GM12873 (cell line): ENCODE measurements at regions not wholly inside any gene's neighbourhood (a gene's known extent, or its start where the extent isn't known, plus 50 kb on each side); places are given as distances from the start of the nearest gene placed in this dataset.

Experiments
- TF ChIP-seq, protein P1 (sequence below): IDR thresholded peaks from 2 replicates; pipeline ENCODE4 v1.5.1; 2012; ENCODE audit warnings: low read depth, mild to moderate bottlenecking, moderate library complexity, low read length, control low read depth; ENCODE audit not compliant: insufficient read depth; ENCODE audit errors: missing control alignments

DNA sequence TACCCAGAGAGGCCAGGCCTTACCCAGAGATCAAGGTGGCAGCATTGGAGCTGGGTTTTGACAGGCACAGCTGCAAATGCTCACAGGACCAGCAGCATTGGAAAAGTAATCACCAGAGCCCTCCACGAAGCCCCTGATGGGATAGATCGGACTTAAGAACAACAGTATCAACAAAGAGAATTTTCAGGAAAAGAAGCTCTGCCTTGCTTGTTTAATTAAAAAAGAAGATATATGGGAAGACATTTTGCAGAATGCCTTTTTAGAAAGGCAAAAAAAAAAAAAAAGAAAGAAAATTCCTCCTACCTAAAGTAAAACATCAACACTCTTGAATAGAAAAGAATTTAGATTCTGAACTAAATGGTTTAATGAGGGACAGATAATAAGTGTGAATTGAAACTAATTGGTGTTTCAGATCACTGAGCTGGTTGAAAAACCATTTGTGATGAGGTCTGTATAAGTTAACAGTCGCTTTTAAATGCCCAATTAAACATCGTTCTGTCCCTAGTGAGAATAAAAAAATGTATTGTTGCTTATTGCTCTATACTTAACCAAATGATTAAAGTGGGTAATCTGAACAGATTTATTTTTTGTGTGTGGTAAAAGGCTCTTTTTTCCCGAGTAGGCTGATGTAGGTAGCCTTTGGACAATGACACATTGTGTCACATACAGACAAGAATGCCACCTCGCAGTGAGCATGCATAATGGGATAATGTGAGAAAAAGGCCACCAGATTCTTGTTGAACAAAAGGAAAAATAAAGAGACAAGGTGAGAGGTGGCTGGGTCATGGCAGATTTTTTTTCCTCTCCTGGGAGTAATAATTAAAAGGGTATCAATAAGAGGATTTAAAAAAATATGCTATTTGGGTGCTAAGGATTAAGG, 93.0 kb upstream of the ARGLU1 start:
- TF ChIP-seq, protein P1, sequence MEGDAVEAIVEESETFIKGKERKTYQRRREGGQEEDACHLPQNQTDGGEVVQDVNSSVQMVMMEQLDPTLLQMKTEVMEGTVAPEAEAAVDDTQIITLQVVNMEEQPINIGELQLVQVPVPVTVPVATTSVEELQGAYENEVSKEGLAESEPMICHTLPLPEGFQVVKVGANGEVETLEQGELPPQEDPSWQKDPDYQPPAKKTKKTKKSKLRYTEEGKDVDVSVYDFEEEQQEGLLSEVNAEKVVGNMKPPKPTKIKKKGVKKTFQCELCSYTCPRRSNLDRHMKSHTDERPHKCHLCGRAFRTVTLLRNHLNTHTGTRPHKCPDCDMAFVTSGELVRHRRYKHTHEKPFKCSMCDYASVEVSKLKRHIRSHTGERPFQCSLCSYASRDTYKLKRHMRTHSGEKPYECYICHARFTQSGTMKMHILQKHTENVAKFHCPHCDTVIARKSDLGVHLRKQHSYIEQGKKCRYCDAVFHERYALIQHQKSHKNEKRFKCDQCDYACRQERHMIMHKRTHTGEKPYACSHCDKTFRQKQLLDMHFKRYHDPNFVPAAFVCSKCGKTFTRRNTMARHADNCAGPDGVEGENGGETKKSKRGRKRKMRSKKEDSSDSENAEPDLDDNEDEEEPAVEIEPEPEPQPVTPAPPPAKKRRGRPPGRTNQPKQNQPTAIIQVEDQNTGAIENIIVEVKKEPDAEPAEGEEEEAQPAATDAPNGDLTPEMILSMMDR = no peak

DNA sequence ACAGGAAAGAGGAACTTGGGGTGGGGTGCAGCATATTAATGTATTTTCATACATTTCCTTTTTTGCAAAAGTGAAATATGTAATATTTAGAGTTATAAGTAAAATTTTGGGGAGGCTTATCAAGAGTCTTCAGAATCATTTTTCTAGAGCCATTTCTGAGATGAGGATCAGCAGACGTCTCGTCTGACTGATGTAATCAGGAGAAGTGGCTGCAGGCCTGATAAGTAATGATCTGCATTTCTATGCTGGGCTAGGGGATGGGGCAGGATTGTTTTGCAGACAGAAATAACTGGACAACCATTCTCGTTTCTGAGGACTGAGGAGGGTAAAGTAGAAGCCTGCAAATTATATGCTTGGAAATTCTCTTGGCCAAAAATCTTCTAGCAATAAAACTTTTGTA, 89.2 kb upstream of the ARGLU1 start:
- TF ChIP-seq, protein P1 = no peak

DNA sequence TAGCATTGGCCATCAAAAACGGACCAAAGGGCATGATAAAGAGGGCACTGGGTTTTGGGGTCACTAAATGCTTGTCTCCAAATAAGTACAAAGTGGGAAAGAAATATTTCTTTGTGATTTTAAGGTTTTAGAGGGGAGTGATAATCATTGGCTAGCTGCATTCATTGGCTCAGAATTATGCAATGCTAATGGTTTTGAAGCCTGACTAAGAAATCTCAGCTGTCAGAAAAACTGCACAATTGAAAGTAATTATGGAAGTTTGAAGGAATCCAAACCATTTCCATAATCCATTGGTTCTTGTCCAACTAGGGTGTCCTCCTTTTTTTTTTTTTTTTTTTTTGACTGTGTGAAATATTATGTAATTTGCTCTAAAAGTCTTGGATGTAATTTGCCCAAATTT, 88.2 kb upstream of the ARGLU1 start:
- TF ChIP-seq, protein P1 = no peak

DNA sequence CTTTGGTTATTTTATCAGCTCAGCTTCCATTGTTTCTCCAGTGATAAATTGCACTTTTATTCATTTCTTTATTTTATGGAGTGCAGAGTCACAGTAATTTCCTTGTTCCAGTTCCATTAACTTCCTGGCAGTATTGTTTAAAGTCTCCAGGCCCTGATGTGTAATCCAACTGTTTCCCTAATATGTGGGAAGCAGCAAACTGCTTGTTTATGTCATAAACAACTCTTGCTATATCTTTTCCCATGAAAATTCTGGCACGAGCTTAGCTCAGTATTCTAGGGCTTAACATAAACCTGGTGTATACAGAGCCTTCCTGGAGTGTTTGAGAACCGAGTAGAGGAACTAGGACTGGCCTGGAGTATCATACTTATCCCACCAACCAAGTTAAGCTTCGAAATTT, 83.5 kb upstream of the ARGLU1 start:
- TF ChIP-seq, protein P1 = no peak

DNA sequence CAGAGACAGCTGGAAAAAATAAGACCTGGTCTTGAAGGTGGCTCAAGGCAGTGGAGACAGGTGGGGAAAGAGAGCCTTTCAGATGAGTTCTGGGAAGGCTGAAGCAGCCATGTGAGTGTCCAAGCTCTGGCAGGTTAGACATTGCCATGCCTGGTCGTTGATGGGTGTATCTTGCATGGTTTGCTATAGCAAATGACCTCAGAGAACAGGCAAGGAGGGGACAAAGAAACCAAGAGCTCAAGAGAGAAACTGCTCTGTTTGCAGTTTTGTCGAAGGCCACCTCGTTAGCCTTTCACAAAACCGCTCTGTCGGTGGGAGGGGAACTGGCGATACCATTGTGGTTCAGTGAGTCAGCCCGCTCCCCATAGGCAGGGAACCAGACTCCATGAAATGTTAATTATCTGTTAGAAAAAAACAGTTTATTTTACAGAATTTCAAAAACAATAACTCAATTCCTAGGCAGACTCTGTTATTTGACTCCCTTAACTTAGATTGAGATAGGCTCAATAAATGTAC, 82.8 kb upstream of the ARGLU1 start:
- TF ChIP-seq, protein P1 = no peak

DNA sequence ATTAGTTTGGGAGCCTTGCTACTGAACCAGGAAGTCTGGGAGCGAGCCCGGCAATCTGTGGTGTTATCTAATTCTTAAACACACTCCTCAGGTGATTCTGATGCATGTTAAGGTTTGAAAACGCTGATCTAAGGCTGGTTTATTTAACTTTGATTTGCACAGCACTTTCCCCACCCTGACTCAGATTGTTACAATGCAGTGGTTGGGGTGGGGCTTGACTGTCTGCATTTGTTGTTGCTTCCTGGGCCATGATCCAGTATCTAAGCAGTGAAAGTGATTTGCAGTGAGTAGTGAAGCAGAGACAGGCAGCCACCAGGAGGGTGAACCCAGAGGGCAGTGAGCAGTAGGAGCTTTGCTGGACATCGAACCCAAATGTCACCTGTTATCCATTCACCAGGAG, 81.6 kb upstream of the ARGLU1 start:
- TF ChIP-seq, protein P1 = no peak

DNA sequence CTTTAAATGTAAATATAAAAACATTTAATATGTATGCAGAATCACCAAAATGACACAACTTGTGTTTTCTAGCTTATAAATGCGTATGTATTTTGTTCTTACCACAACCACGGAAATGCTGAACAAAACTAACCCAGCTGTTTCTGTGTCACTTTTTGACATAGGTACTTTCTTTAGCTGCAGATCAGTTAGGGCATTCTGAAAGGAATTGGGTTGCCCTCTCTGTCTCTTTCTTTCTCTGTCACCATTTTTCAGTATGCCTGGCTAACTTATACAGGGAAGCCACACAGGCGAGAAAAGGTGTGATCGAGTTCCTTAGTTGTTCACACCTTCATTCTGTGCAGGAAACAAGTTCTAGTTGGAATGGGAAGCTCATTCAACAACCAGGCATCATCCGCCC, 72.6 kb upstream of the ARGLU1 start:
- TF ChIP-seq, protein P1 = no peak
